DOHH2 (cell line): ENCODE measurements at regions not wholly inside any gene's neighbourhood (a gene's known extent, or its start where the extent isn't known, plus 50 kb on each side); places are given as distances from the start of the nearest gene placed in this dataset.

Source experiments
- H3F3A ChIP-seq: fragments of 200-600 bp; sonication (generic), shearing (Covaris generic); 2 replicates; pipeline ENCODE4 v1.6.0; 2016; ENCODE audit warnings: antibody characterized with exemption, mild to moderate bottlenecking; ENCODE audit not compliant: control insufficient read depth, insufficient read depth
- H3K27ac ChIP-seq: fragments of 200-600 bp; sonication (generic); 2 replicates; pipeline ENCODE4 v1.5.1; 2014; ENCODE audit warnings: low read depth, mild to moderate bottlenecking, low read length, moderate library complexity
- H3K27me3 ChIP-seq: fragments of 200-600 bp; sonication (generic); 2 replicates; pipeline ENCODE4 v1.6.1; 2014; ENCODE audit warnings: mild to moderate bottlenecking, low read length, mixed read lengths; ENCODE audit not compliant: control insufficient read depth
- H3K36me3 ChIP-seq: fragments of 200-600 bp; sonication (generic); 2 replicates; pipeline ENCODE4 v1.6.1; 2014; ENCODE audit warnings: mild to moderate bottlenecking, low read length, moderate library complexity, mixed read lengths; ENCODE audit not compliant: control insufficient read depth
- H3K4me1 ChIP-seq: fragments of 200-600 bp; sonication (generic); 2 replicates; pipeline ENCODE4 v1.6.1; 2014; ENCODE audit warnings: mild to moderate bottlenecking, low read length, mixed read lengths; ENCODE audit not compliant: control insufficient read depth
- H3K4me2 ChIP-seq: fragments of 200-600 bp; sonication (generic); 2 replicates; pipeline ENCODE4 v1.6.0; 2014; ENCODE audit warnings: mild to moderate bottlenecking, low read length, moderate library complexity
- H3K4me3 ChIP-seq: fragments of 200-600 bp; sonication (generic); 2 replicates; pipeline ENCODE4 v1.5.1; 2014; ENCODE audit warnings: mild to moderate bottlenecking, low read length, mixed read lengths
- H3K79me2 ChIP-seq: fragments of 200-600 bp; sonication (generic); 2 replicates; pipeline ENCODE4 v1.6.1; 2014; ENCODE audit warnings: mild to moderate bottlenecking, low read length, mixed read lengths; ENCODE audit not compliant: control insufficient read depth
- H3K9me2 ChIP-seq: fragments of 200-600 bp; sonication (generic); replicated peaks from 2 replicates; pipeline ENCODE4 v1.6.1; 2014; ENCODE audit warnings: mild to moderate bottlenecking, low read length, mixed read lengths; ENCODE audit not compliant: control insufficient read depth
- H3K9me3 ChIP-seq: fragments of 200-600 bp; sonication (generic); 2 replicates; pipeline ENCODE4 v1.6.1; 2014; ENCODE audit warnings: antibody characterized with exemption, low read length, mixed read lengths; ENCODE audit not compliant: control insufficient read depth, insufficient read depth
- H4K20me1 ChIP-seq: fragments of 200-600 bp; sonication (generic); 2 replicates; pipeline ENCODE4 v1.6.0; 2014; ENCODE audit warnings: low read depth, mild to moderate bottlenecking, antibody characterized with exemption, low read length, moderate library complexity; ENCODE audit not compliant: control insufficient read depth, insufficient read depth
- CTCF ChIP-seq: fragments of 200-600 bp; sonication (generic); IDR thresholded peaks from one replicate; pipeline ENCODE4 v1.5.1; 2014; ENCODE audit warnings: antibody characterized with exemption, mild to moderate bottlenecking, low read depth, low read length; ENCODE audit not compliant: poor library complexity, severe bottlenecking
- EZH2phosphoT487 ChIP-seq: fragments of 200-600 bp; sonication (generic); IDR thresholded peaks from 2 replicates; pipeline ENCODE4 v1.6.1; 2017; ENCODE audit warnings: borderline replicate concordance, mild to moderate bottlenecking, antibody characterized with exemption, low read length, moderate library complexity, mixed read lengths

GRCh38 chr5:122638581-122638980, 136.3 kb upstream of the SNX2 start:
- Histone ChIP-seq H3K4me1 (no peaks in the 10 kb centered on the region), H3F3A (no peaks in the 10 kb centered on the region), H3K9me3 (no peaks in the 10 kb centered on the region), H3K4me2 (no peak overlapping the region), H3K27ac (no peak overlapping the region), H4K20me1 (no peaks in the 10 kb centered on the region), H3K4me3 (no peak overlapping the region), H3K79me2 (no peaks in the 10 kb centered on the region), H3K27me3 (no peaks in the 10 kb centered on the region), H3K9me2 (no peaks in the 10 kb centered on the region), H3K36me3 (no peaks in the 10 kb centered on the region)
- TF ChIP-seq CTCF (no peak), EZH2phosphoT487 (no peak)

GRCh38 chr5:122639033-122639432, 135.8 kb upstream of the SNX2 start:
- Histone ChIP-seq H3F3A (no peaks in the 10 kb centered on the region), H3K9me3 (no peaks in the 10 kb centered on the region), H3K4me3 (no peak overlapping the region), H3K4me1 (no peaks in the 10 kb centered on the region), H4K20me1 (no peaks in the 10 kb centered on the region), H3K4me2 (no peak overlapping the region), H3K79me2 (no peaks in the 10 kb centered on the region), H3K27ac (no peak overlapping the region), H3K36me3 (no peaks in the 10 kb centered on the region), H3K9me2 (no peaks in the 10 kb centered on the region), H3K27me3 (no peaks in the 10 kb centered on the region)
- TF ChIP-seq CTCF (no peak), EZH2phosphoT487 (no peak)

- Histone ChIP-seq H3F3A (no peaks in the 10 kb centered on the region), H3K9me3 (no peaks in the 10 kb centered on the region)
- TF ChIP-seq EZH2phosphoT487 (no peak), CTCF (no peak)
These were observed 135.0 kb upstream of the SNX2 start for GRCh38 chr5:122639864-122640263.

GRCh38 chr5:122649080-122649479, 125.8 kb upstream of the SNX2 start:
- H3K27me3 ChIP-seq, result no peaks in the 10 kb centered on the region
- H3K9me3 ChIP-seq, result no peaks in the 10 kb centered on the region
- H3F3A ChIP-seq, result no peaks in the 10 kb centered on the region
- no peaks in the 10 kb centered on the region for H3K4me1 ChIP-seq
- TF ChIP-seq EZH2phosphoT487, result no peak
- TF ChIP-seq CTCF, result no peak
- no peak overlapping the region for H3K4me2 ChIP-seq
- H3K4me3 ChIP-seq, result no peak overlapping the region
- H3K79me2 ChIP-seq, result no peaks in the 10 kb centered on the region
- H4K20me1 ChIP-seq, result no peaks in the 10 kb centered on the region
- no peak overlapping the region for H3K27ac ChIP-seq
- H3K36me3 ChIP-seq, result no peaks in the 10 kb centered on the region
- H3K9me2 ChIP-seq, result no peaks in the 10 kb centered on the region

More at GRCh38 chr5:122639864-122640263, 135.0 kb upstream of the SNX2 start:
- Histone ChIP-seq H4K20me1 (no peaks in the 10 kb centered on the region), H3K27ac (no peak overlapping the region), H3K4me2 (no peak overlapping the region), H3K36me3 (no peaks in the 10 kb centered on the region), H3K4me3 (no peak overlapping the region), H3K4me1 (no peaks in the 10 kb centered on the region), H3K79me2 (no peaks in the 10 kb centered on the region), H3K9me2 (no peaks in the 10 kb centered on the region), H3K27me3 (no peaks in the 10 kb centered on the region)
